ENCODE measurements at regions not wholly inside any gene's neighbourhood (a gene's known extent, or its start where the extent isn't known, plus 50 kb on each side); places are given as distances from the start of the nearest gene placed in this dataset.
A peak's percentile ranks its signal among the peaks of the same experiment; 100 is the strongest.

DNA sequence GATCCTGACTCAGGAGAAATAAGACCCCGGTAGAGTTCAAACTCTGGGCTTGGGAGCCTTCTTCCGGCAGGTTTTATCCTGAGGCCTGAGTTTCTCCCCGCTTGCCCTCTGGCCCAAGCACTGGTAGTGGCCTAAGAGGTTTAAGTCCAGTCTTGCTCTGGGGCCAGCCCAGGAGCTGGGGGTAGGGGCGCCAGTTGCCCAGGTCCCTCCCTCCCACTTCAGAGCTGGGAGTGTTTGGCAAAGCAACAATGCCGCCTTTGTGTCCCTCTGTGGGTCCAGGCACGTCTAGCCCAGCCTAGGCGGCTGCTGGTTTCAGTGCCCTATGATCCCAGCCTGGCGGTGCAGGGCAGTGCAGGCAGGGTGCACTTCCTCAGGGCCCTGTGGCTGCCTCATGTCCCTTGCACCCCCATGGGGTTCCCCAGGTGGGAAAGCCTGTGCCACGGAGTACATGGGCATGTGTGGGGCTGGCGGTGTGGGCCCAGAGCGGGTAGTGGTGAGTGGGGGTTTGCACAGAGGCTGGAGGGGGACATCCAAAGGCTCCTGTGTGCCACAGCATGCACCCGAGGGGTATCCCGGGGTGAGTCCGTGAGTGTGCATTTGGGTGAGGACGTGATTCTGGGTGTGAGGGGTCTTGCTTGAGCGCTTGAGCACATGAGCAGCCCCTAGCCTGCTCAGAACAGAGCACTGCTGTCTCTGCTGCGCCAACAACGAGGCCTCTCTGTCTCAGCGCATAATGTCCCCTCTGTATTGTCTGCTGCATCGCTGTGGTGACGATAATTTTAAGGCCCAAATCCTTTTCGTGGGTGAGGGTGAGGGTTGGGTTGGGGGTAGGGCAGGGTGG, 61.7 kb upstream of the PSD2 start:
- peak; percentile 52 for DNase-seq

DNA sequence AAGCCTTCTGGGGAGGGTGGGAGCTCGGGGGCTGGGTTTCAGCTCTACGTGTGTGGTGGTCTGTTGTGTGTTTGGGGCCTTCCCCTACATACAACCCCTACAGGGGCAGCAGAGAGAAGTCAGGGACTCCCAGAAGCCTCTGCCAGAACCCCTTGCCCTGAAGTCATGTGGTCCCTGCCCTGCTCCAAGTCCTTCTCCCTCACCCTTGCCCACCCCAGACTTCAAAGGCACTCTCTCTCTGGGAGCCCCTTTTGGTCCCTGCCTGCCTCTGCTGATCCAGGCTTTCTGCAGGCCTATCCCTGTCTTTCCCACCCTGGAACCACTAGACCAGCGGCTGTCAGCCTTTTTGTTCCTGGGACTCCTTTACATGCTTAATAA, 61.1 kb upstream of the PSD2 start:
- peak; percentile 43 for DNase-seq

DNA sequence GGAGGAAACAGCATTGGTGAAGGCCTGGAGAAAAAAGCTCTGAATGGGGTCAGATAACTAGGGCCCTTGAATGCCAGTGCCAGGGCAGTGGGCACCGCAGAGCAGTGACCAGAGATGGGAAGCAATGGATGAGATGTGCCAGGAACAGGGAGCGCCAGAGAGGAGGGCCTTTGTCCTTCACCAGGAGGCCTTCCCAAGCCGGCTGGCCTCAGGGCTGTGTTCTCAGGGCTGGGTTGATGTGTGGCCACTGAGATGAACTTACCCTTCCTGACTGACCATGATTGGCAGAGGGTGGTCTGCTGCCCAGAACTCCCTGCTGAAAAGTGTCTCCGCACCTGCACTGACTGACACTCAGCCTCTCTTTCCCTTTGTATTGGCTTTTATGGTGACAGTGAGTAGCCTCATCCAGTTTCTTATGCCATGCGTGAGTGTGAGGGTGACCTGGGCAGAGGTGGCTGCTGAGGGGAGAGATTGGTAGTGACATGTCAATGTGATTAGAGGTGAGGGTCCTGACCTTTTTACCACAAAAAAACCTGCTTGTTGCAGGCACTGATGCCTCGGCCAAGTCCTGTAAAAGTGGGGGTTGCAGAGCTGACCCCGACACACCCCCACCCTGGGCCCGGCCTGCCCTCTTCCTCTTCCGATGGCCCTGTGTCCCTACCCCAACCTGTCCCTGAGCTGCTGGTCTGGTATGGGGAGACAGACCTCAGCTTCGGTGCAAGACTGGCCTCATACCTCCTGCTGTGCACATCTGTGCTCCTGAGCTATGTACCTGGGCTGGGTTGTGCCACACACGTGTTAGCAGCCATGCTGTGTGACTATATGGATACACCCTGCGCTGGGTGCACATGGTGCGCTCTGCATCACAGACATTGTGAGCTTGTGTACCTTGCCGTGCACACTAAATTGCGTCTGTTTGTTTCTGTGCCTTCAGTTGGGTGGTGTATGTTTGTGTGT, 57.1 kb upstream of the PSD2 start:
- peak; percentile 19 for DNase-seq

DNA sequence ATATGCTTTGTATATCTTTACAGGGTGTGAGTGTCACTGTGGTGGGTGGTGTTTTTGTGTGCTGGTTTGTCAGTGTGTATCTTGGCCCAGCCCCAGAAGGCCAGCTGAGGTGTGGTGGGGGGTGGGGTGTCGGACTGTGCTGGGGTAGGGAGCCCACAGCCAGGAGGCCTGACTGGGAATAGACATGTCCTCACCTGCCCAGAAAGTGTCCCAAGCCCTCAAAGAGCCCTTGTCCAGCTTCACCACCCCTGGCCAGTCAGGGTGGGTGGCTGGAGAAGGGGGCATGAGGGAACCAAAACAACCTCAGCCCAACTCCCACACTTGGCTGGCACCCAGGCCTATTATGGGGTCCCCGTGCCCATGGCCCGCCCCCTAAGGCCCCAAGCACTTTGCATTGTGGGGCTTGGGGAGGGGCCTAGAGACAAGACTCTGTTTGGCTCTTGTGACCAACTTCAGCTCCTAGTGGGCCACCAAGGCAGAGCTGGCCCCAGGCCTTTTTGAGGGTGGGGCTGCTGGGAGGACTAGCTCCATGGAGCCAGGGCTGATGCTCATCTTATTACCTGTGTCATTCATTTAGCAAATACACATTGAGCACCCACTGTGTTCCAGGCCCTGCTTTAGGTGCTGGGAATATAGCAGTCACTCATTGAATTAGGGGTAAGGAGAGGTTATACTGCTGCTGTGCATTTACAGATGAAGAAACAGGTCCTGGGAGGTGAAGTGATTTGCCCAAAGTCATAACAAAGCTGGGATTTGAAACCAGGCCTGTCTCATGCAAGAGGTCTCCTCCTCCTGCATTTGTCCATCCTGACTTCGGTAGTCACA, 56.2 kb upstream of the PSD2 start:
- peak; percentile 44 for DNase-seq

DNA sequence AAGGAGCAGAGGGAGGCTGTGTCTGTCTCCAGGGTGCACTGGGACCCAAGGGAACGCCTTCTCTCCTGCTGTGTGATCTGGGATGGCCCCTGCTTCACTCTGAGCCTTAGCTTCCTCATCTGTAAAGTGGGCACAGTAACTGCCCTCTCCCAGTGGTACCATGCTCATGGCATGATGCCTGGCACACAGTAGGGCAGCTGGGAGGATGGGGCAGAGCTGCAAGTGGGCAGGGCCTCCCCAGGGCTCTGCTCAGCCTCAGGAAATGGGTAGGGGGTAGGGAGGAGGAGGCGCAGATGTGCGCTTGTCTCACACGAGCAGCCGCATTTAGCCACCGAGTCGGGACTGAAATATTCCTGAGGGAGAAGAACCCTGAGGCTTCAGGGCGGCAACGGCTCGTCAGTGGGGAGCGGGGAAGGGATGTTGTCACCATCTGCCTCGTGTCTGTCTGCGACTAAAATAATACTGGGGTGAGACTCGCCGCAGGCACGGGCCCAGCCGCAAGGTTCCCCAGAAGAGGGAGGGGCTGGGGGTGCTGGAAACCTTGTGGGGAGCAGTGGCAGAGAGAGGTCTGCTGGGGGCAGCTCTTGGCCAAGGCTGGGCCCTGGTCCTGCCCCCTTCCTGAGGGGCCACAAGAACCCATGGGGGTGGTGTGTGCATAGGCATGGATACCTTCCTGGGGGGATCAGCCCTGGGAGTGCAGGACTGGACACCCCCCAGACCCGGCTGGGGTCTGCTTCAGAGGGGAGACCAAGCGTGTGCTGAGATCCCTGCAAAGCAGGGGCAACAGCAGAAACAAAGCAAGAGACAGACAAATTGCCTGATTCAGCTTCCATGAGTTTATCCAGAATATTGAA, 55.2 kb upstream of the PSD2 start:
- peak; percentile 38 for DNase-seq

DNA sequence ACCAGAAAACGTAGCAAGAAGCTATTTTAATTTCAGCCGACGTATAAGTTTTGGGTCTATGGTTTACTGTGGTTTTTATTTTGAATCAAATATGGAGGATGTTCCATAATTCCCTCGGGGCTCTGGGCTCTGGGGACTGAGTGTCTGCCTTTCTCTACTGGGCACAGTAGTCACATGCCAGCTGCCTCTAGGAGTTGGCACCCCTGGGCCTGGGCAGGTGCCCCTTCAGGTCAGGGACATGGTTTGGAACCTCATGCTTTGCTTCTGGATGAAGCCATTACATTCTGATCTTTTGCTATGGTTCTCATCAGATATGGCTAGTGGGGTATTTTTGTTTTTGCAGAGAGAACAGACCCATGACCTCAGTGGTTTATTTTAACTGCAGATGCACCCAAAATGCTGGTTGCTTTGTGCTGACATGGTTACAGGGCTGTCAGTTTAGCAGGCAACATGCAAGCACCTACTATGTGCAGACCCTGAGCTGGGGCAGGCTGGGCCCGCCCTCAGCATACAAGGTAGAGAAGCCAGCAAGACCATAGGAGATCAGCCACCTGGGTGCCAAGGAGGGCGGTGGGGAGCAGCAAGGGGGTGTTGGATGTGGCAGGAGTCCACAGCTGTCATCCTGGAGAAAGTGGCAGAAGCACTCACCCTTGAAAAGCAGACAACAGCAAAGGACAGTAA, 54.5 kb upstream of the PSD2 start:
- DNase-seq, result peak; percentile 38

DNA sequence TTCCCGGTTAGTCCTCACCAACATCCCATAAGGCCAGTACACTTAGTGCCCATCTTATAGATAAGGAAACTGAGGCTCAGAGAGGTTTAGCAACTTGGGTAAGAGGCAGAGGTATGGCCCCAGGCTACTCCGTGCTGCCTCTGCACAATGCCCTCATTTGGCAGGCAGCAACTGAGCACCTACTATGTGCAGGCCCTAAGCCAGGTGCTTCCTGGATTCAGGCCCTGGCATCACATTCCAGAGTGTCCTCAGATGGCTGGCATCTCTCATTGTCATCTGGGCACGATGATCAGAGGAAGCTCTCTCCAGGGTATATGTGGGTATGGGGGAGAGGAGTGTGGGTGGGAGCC, 53.8 kb upstream of the PSD2 start:
- DNase-seq, result peak; percentile 22

DNA sequence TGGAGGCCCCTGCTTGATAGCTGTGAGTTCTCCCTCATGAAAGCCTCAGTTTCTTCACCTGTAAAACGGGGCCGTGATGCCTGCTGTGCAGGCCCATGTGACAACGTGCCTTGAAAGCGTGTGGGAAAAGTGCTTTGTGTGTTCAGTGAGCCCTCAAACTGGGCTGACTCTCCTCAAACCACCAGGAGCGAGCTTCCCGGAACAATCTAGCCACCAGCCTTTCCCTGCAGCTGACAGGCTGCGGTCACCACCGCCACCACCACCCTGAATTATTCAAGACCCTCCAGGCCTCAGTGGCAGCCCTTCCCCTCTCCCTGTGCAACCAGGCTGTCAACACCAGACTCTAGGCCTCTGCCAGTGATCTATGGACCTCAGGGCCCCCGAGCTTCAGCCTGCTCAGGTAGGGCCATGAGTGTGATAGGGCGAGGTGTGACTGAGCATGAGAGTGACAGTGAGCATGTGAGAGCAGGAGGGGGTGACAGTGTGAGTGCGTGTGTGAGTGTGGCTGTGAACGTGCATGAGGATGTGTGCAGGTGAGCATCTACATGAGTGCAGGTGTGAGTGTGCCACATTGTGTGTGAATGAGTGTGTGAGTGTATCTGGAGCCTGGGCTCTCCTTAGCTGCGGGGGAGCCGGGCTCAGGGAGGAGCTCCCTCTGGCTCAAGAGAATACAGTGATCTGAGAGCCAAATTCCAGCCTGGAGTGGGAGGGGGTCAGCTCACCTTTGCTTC, 53.3 kb upstream of the PSD2 start:
- peak; percentile 41 for DNase-seq

DNA sequence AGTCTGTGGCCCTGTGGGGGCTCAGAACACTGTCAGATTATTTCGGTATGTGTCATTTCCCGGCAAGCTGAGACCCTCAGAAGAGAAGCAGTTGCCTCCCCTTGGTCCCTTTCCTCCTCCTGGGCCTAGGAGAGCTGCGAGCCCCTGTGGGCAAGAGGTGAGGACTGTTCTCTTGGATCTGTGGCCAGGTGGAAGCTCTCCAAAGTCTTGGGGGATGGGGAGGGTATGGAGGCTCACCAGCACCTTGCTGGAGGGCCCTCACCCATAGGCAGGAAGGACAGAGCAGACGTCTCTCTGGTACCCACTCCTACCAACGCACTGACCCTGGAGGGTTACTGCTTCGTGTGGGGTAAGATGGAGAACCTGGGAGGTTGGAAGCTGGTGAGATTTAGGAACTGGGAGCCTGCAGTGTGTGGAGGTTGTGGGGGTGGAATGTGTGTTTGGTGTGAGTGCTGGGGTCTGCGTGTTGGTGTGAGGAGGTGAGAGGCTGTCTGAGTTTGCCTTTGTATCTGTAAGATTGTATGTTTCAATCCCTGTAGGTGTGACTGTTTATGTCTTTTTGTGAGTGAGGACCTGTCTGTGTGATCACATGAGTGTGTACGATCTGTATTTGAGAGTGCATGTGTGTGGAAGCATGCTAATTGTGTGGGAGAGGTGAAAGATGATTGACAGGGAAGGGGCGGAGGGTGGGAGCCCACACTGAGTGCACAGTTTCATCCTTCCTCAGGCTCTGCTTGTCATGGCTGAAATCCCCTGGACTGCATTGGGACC, 52.4 kb upstream of the PSD2 start:
- DNase-seq, result peak; percentile 35

DNA sequence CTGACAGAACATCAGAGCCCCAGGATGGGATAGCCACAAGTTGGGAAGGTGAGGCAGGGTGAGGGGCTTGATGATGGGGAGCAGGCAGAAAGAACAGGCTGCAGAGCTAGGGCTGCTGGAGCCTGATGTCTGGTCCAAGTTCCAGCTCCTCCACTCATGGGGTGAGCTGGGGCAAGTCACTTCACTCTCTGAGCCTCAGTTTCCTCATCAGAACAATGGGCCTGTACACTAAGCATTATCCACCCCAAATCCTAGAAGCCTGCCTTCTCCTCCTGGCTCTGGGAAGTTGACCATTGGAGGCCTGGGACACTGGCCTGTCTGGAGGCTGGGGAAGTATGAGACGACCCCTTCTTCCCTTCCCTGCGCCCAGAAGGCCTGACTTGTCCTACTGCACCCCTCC, 51.8 kb upstream of the PSD2 start:
- DNase-seq, result no peak

DNA sequence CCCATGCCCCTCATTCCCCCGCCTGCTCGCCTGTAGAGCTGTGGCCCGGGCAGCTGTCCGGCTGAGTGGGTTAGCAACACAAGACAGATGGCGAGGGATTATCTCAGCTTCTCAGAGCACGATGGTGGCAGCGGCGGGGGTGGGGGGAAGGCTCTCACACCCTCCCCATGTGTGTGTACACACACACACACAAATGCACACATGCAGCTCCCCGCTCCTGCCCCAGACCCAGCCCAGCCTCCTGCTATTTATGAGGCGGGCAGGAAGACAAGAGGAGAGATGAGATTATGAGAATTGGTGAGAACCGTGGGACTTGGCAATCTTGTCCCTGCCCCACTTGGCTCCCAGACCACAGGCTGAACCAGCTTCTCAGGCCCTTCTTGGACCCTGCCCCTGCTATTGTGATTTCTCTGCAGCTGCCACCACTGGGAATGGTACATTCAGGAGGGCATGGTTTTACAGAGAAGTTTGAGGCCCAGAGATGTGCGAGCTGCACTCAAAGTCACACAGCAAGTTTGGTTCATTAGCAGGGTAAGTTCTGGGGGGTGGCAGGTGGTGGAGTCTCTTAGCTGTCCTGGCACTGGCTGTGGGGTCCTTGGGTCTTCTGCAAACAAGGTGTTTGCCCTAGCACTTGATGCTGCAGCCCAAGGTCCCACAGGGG, 51.0 kb upstream of the PSD2 start:
- peak; percentile 59 for DNase-seq

DNA sequence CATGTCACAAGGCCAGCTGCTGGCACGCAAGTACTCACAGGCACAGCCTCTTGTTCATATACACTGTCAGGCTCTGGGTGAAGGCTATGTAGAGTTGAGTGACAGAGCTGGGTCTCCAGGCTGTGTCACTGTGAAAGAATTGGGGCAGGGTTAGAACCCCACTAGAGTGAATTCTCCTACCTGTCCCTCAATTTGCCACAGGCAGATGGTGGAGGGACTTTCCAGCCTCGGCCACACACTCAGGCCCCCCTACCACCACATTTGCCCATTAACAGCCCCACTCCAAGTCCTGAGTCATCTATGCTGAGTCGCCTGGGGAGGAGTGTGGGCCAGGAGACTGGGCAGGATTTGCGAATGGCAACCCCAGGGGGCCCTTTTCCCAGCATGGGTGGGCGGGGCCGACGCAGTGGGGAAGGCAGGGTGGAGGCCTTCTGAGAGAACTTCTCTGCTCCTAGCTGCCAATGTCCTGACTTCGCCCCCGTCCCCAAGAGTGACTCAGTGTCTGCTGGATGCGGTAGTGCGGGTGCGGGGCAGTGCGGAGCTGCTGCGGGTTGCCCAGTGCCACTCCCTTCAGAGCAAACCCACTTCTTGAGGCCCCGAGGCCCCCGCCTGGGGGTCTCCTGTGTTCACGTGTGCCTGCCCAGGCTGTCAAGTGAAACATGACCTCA, 50.3 kb upstream of the PSD2 start:
- DNase-seq, result no peak

DNA sequence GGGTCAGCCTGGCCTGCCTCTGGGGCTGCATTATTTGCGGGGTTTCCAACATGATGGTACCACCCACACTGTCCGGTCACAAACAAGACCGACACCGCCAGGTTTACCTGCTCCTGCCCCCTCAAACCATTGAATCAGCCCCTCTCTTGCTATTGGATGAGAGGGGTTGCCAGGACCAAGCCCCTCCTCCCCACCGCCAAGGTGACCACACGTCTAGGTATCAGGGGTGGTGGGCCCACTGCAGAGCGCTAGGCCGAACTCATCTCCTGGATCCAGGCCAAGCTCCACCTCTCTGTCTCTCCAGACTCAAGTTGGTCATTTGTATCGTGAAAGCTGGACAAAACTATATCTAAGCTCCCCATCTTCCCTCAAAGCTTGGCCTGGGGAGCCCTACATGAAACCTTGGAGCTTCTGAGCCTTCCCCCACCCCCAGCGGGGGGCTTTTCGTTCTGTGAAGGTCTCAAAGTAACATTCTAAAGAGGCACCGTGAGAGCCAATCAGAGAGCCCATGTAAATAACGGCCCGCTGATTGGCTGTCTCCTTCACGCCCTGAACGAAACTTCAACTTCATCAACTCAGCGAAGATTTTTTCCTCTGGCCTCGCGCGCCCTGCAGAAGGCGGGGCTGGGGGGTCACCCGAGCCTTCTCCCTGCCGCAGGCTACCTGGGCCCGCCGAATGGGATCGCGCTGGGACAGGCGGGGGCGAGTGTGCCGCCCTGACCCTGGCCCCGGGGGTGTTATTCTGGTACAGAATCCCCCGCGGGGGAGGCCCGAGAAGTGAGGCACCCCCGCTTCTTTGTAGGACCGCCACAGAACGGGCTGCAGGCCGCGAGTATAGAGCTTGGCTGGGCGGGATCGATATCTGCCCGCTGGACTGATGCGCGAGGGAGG, 49.6 kb upstream of the PSD2 start:
- DNase-seq, result peak; percentile 83

Measured in right forelimb (tissue), 1 donor.